ENCODE measurements at regions not wholly inside any gene's neighbourhood (a gene's known extent, or its start where the extent isn't known, plus 50 kb on each side); places are given as distances from the start of the nearest gene placed in this dataset.
"Not testable (repeated sequence)": the region's sequence is repeated elsewhere in the genome, so short reads cannot be mapped to it uniquely, and the experiment has no call there.

DNA sequence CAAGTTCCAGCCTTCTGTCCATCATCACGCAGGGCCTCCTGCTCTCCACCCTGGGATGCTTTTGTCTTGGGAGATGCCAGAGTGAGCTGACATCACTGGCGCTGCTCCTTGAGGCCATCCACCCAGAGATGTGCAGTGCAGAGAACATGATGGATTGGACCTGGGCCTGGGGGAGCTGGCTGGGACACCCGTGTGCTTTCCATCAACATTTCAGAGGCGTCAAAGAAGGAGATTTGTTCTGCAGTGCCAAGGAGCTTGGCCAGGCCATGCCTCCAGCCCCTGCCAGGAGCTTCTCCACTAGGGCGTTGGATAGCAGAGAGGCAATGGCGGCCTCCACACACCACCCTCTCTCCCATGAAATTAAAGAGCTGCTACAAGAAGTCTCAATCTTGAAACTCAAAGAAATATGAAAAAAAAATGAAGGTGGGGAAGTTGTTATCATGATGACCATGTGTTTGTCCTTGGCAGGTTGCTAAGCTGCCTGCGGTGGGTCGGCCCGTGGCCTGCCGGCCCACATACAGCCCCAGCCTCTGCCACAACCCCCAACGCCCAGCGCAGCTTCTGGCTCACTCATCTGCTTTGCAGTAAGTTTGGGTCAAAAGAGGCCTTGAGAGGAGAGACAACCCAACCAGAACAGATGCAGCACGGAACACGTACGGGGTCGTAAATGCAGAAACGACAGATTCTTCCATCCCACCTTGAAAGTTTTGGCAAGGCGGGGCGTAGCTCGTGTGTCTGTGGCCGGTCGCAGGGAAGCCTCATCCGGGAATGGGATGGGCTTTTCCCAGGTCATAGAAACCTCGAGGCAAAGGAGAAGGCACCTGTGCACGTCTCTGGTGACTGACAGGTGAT is 196.0 kb downstream of the NPIPB11 start:
- H3K9me3 ChIP-seq (ENCODE audit: control insufficient read depth, insufficient read depth, low read length); H4K5ac ChIP-seq (ENCODE audit: low read depth, low read length); H4K8ac ChIP-seq (ENCODE audit: low read depth in 2 of 2, low read length in 2 of 2); H2AK9ac ChIP-seq (replicated peaks; ENCODE audit: low read depth, low read length, poor library complexity); CTCF ChIA-PET; H3K79me1 ChIP-seq (ENCODE audit: low read depth in 1 of 2, low read length in 2 of 2); H2AFZ ChIP-seq (replicated peaks; ENCODE audit: low read length, poor library complexity); H3K4me2 ChIP-seq (ENCODE audit: low read depth, low read length); H3K23ac ChIP-seq (ENCODE audit: low read depth, low read length); H3K4ac ChIP-seq (ENCODE audit: low read depth, low read length); H2AK5ac ChIP-seq (ENCODE audit: low read depth, low read length); H4K20me1 ChIP-seq (ENCODE audit: insufficient read depth, low read length); H2BK5ac ChIP-seq (ENCODE audit: low read depth, low read length, poor library complexity, severe bottlenecking); H2BK15ac ChIP-seq (ENCODE audit: low read depth, low read length); DNase-seq; H3K27ac ChIP-seq (ENCODE audit: insufficient read depth, low read length); ATAC-seq (ENCODE audit: low read depth); in situ Hi-C loops (cut with MboI; ENCODE audit: low sequenced_read_pairs); H2BK120ac ChIP-seq (ENCODE audit: low read depth, low read length); H2BK20ac ChIP-seq (ENCODE audit: low read depth, low read length); H3K4me3 ChIP-seq (ENCODE audit: insufficient read depth, low read depth, low read length); H3K9me1 ChIP-seq (ENCODE audit: insufficient read depth, low read length); BruUV-seq (replicated peaks); H3K14ac ChIP-seq (replicated peaks; ENCODE audit: low read depth, low read length); H3K18ac ChIP-seq (ENCODE audit: low read depth, low read length); dilution Hi-C loops (cut with HindIII; ENCODE audit: low sequenced_read_pairs, unreplicated experiment); H3K27me3 ChIP-seq (ENCODE audit: control insufficient read depth, insufficient read depth, low read length); H4K91ac ChIP-seq (ENCODE audit: insufficient read depth, low read depth, low read length); H3K9ac ChIP-seq (ENCODE audit: low read depth, low read length); POLR2A ChIA-PET (ENCODE audit: unreplicated experiment); H3K56ac ChIP-seq (ENCODE audit: extremely low read depth, insufficient read depth, low read length); H3K4me1 ChIP-seq (ENCODE audit: control insufficient read depth, insufficient read depth, low read length); intact Hi-C loops (cut with micrococcal nuclease): not testable (repeated sequence)
- WGBS, 2 experiments (ENCODE audit: extremely low coverage in 2 of 2, insufficient read length in 1 of 2) = no CpG with 5 or more reads among the region's 25 CpGs
- H3K36me3 ChIP-seq (ENCODE audit: control insufficient read depth, insufficient read depth, low read length) = peaks cover 14% of the 10 kb centered on the region; the same call in 1 of the 2 replicates

DNA sequence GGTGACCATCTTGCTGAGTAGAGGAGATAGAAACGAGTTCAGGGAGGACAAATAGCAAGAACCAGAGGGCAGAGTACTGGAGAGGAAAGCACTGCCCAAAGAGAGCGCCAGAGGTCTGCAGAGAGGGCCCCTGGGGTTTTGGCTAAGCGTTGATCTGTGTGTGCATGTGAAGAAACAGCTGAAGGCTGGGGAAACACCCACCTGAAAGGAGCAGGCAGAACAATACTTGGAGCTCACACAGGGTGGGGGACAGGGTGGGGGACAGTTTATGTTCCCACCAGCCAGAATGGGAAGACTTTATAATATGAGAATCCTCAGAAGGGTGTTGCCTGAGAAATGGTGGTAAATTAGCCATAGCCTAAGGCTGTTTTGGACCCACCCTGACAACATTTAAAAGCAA is 200.4 kb downstream of the NPIPB11 start:
- H3K36me3 ChIP-seq (ENCODE audit: control insufficient read depth, insufficient read depth, low read length); H4K5ac ChIP-seq (ENCODE audit: low read depth, low read length); POLR2A ChIA-PET (ENCODE audit: unreplicated experiment); H3K9me1 ChIP-seq (ENCODE audit: insufficient read depth, low read length); in situ Hi-C loops (cut with MboI; ENCODE audit: low sequenced_read_pairs); H3K56ac ChIP-seq (ENCODE audit: extremely low read depth, insufficient read depth, low read length); H2BK5ac ChIP-seq (ENCODE audit: low read depth, low read length, poor library complexity, severe bottlenecking); H3K27ac ChIP-seq (ENCODE audit: insufficient read depth, low read length); H2AK9ac ChIP-seq (replicated peaks; ENCODE audit: low read depth, low read length, poor library complexity); H4K20me1 ChIP-seq (ENCODE audit: insufficient read depth, low read length); dilution Hi-C loops (cut with HindIII; ENCODE audit: low sequenced_read_pairs, unreplicated experiment); H3K9me3 ChIP-seq (ENCODE audit: control insufficient read depth, insufficient read depth, low read length); H3K4me3 ChIP-seq (ENCODE audit: insufficient read depth, low read depth, low read length); H3K4me2 ChIP-seq (ENCODE audit: low read depth, low read length); H4K8ac ChIP-seq (ENCODE audit: low read depth in 2 of 2, low read length in 2 of 2); ATAC-seq (ENCODE audit: low read depth); CTCF ChIA-PET; H3K4ac ChIP-seq (ENCODE audit: low read depth, low read length); intact Hi-C loops (cut with micrococcal nuclease); BruUV-seq (replicated peaks); H2BK120ac ChIP-seq (ENCODE audit: low read depth, low read length); H2BK15ac ChIP-seq (ENCODE audit: low read depth, low read length); H2AFZ ChIP-seq (replicated peaks; ENCODE audit: low read length, poor library complexity); H2BK20ac ChIP-seq (ENCODE audit: low read depth, low read length); H3K18ac ChIP-seq (ENCODE audit: low read depth, low read length); H3K27me3 ChIP-seq (ENCODE audit: control insufficient read depth, insufficient read depth, low read length); H3K9ac ChIP-seq (ENCODE audit: low read depth, low read length); DNase-seq; H3K23ac ChIP-seq (ENCODE audit: low read depth, low read length); H3K79me1 ChIP-seq (ENCODE audit: low read depth in 1 of 2, low read length in 2 of 2); H3K14ac ChIP-seq (replicated peaks; ENCODE audit: low read depth, low read length); H4K91ac ChIP-seq (ENCODE audit: insufficient read depth, low read depth, low read length): not testable (repeated sequence)
- H3K4me1 ChIP-seq (ENCODE audit: control insufficient read depth, insufficient read depth, low read length) = peaks cover 20% of the 10 kb centered on the region
- WGBS, 2 experiments (ENCODE audit: extremely low coverage in 2 of 2, insufficient read length in 1 of 2) = 50% methylated on average over 1 of the region's 3 CpGs; no CpG with 5 or more reads in 1 of the 2 experiments
- H2AK5ac ChIP-seq (ENCODE audit: low read depth, low read length) = peak overlapping the region; percentile 67; the same call in 1 of the 2 replicates

All from IMR-90 (cell line).